Glomerular visceral epithelial cell (primary cell): ENCODE measurements at regions not wholly inside any gene's neighbourhood (a gene's known extent, or its start where the extent isn't known, plus 50 kb on each side); places are given as distances from the start of the nearest gene placed in this dataset.
A peak's percentile ranks its signal among the peaks of the same experiment; 100 is the strongest.
"Not testable (repeated sequence)": the region's sequence is repeated elsewhere in the genome, so short reads cannot be mapped to it uniquely, and the experiment has no call there.

Experiments
- DNase-seq: peaks from one replicate; pipeline ENCODE4 v3.0.0-alpha.2; 2016; ENCODE audit errors: extremely low spot score

GRCh38 chr2:175414882-175415487 lies 233.5 kb upstream of the ATP5MC3 start:
- DNase-seq: peak; percentile 46

GRCh38 chr2:175414191-175414881 lies 232.8 kb upstream of the ATP5MC3 start:
- DNase-seq: no peak

- not testable (repeated sequence) for DNase-seq
Observed at GRCh38 chr2:175410941-175411340, 229.4 kb upstream of the ATP5MC3 start.

GRCh38 chr2:175404839-175405238 lies 223.3 kb upstream of the ATP5MC3 start:
- no peak for DNase-seq

- no peak for DNase-seq
Observed at GRCh38 chr2:175403599-175404221, 222.2 kb upstream of the ATP5MC3 start.

- DNase-seq: no peak
Observed at GRCh38 chr2:175402571-175402970, 221.1 kb upstream of the ATP5MC3 start.

GRCh38 chr2:175401956-175402469 lies 220.5 kb upstream of the ATP5MC3 start:
- no peak for DNase-seq

GRCh38 chr2:175400975-175401374 lies 219.5 kb upstream of the ATP5MC3 start:
- no peak for DNase-seq

GRCh38 chr2:175399326-175399725 lies 217.8 kb upstream of the ATP5MC3 start:
- DNase-seq: no peak

GRCh38 chr2:175398848-175399247 lies 217.3 kb upstream of the ATP5MC3 start:
- DNase-seq: no peak

- no peak for DNase-seq
Observed at GRCh38 chr2:175396696-175397095, 215.2 kb upstream of the ATP5MC3 start.

- no peak for DNase-seq
Observed at GRCh38 chr2:175393851-175394250, 212.3 kb upstream of the ATP5MC3 start.

GRCh38 chr2:175383286-175383685 lies 201.8 kb upstream of the ATP5MC3 start:
- DNase-seq: no peak

GRCh38 chr2:175373729-175374128 lies 192.2 kb upstream of the ATP5MC3 start:
- no peak for DNase-seq

- no peak for DNase-seq
Observed at GRCh38 chr2:175372704-175373701, 191.5 kb upstream of the ATP5MC3 start.

GRCh38 chr2:175371378-175371777 lies 189.9 kb upstream of the ATP5MC3 start:
- DNase-seq: no peak

GRCh38 chr2:175366815-175367214 lies 185.3 kb upstream of the ATP5MC3 start:
- DNase-seq: peak; percentile 43

GRCh38 chr2:175363699-175364098 lies 182.2 kb upstream of the ATP5MC3 start:
- no peak for DNase-seq

- no peak for DNase-seq
Observed at GRCh38 chr2:175362331-175362730, 180.8 kb upstream of the ATP5MC3 start.

- DNase-seq: no peak
Observed at GRCh38 chr2:175359710-175360109, 178.2 kb upstream of the ATP5MC3 start.

- DNase-seq: no peak
Observed at GRCh38 chr2:175356901-175357300, 175.4 kb upstream of the ATP5MC3 start.

- DNase-seq: no peak
Observed at GRCh38 chr2:175355246-175355645, 173.7 kb upstream of the ATP5MC3 start.
